ENCODE measurements at regions not wholly inside any gene's neighbourhood (a gene's known extent, or its start where the extent isn't known, plus 50 kb on each side); places are given as distances from the start of the nearest gene placed in this dataset.

GRCh38 chr17:14875557-14876412 lies 389.3 kb downstream of the PMP22 start (continued):
- no peak for TF ChIP-seq RAD21 (IDR thresholded peaks at IDR 0.05 in 1 of 2, conservative IDR thresholded peaks at IDR 0.05 in 1 of 2; ENCODE audit: low read depth in 2 of 2, low read length in 2 of 2)
- TF ChIP-seq SUZ12 (IDR thresholded peaks at IDR 0.05; ENCODE audit: low read length): no peak
- no peak for TF ChIP-seq KDM5A (IDR thresholded peaks at IDR 0.05; ENCODE audit: low read length)
- TF ChIP-seq SP2 (IDR thresholded peaks at IDR 0.05; ENCODE audit: low read length): no peak

Data from H1 (cell line).